Pons (tissue), 1 donor: ENCODE measurements at regions not wholly inside any gene's neighbourhood (a gene's known extent, or its start where the extent isn't known, plus 50 kb on each side); places are given as distances from the start of the nearest gene placed in this dataset.
"Not testable (repeated sequence)": the region's sequence is repeated elsewhere in the genome, so short reads cannot be mapped to it uniquely, and the experiment has no call there.

Experiments
- DNase-seq: peaks from one replicate; pipeline ENCODE4 v3.0.0-alpha.2; 2016; ENCODE audit warnings: low spot score

DNA sequence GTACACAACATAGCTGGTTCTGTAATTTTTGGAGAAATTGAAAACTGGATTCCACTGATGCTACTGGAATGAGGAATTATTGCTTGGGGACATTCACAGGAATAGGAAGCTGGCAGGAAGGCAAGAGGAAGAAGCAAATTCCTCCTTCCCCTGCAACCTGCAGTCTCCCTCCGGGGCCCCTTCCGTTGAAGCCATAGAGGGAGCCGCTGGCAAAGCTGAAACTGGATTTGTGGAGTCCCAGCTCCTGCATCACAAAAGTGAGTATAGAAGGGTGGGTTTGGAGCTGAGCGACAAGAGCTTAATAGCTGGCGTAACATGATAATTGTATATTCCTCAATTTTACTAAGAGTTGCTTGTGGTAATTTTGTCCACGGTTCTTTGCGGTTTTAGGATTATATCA lies 190.8 kb downstream of the ADRA2A start:
- DNase-seq: no peak

DNA sequence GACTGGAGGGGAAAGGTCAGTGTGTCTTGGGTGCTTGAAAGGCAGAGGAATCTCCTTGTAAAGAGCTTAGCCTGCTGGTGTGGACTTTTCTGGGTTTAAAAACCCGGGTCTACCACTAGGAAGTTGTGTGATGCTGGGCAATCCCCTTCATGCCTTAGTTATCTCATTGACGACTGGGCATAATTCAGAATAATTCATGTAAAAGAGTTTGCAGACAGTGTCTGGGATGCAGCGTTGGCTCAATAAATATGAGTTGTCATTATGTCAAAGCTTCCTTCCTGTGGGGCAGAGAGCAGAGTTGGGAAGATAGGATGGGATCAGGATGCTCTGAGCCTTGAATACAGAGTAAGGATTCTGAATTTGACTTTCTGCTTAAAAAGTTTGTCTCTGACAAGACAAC lies 196.4 kb downstream of the ADRA2A start:
- no peak for DNase-seq

DNA sequence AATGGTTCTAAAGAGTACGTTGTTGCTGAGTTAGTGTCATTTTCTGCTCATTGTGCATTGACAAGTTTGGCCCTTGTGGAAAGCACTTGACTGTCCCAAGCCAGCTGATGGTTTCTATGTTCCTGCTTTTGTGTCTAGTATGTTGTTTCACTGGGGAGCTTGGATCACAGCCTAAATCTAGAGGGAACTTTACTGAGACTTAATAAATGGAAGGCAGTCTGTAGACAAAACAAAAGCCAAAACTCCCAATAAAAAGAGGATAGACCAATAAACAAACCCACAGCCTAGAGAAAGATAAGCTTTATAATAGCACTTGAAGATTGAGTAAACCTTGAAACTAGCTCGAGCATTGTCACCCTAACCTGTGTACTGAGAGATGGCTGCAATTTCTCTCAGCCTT lies 196.8 kb downstream of the ADRA2A start:
- no peak for DNase-seq

DNA sequence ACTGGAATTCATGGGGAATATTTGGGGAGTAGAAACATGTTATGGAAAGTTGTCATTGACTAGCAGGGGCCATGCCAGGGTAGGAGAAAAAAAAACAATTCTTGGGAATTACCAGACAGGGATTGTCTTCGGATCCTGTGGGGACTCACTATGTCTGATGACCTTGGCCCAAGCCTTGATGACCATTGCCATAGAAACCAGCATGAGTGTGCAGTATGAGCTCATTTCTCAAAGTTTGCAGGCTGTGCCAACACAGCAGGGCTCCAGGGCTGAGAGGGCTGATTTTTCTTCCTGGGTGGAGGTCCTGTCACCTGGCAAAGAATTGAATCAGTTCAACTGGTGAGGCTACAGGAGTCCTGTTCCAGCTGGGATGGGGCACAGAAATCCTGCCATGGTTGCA lies 198.3 kb downstream of the ADRA2A start:
- no peak for DNase-seq

DNA sequence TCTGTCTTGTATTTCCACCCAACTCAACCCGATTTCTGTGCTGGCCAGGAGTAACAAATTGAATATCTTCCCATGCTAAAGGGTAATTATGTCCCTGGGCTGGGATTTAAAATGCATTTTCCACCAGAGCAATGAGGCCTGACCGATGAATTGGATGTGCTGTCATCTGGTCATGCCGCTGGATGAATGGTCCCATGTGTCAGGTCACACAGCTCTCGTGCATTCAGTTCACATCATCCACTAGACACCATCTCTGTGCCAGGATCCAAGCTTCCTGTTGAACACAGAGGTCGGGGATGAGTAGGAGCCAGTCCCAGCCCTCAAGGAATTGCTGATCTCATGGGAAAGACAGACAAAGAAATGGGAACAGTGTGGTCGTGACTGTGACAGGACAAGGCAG lies 200.8 kb downstream of the ADRA2A start:
- no peak for DNase-seq

DNA sequence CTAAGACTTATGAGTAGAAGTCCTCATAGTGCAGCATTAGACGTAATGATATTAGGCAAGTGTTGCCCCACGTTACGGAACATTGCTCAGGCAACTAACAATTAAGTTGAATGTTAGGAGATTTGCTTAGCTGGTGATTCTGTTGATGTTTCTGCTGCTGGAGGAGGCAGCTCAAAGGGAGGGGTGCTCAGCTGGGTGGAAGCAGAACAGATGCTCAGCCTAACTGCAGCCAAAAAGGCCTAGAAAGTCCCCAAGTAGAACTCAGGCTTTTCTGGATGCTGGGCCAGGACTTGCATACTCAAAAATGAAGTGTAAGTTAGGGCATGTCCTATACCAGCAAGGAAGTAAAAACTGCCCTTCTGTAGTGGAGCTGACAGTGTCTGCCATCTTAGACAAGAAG lies 201.4 kb downstream of the ADRA2A start:
- DNase-seq: no peak

DNA sequence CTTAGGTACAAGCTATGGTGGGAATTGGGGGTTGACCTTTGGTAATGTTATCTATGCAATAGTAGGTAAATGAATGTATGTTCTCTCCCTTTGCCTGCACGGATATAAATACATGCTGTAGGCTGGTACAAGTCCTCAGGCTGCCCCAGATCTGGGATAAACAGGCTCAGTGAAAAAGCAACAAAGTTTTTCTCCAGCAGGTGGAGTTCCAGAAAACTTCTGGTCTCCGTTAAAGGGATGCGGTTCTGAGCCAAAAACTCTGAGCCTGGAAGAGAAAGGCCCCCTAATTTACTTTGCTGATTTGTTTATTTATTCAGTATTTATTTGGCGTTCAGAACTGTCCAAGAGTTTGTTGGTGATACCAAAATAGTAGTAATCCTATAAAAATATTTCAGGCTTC lies 204.7 kb downstream of the ADRA2A start:
- peak; percentile 9 for DNase-seq

DNA sequence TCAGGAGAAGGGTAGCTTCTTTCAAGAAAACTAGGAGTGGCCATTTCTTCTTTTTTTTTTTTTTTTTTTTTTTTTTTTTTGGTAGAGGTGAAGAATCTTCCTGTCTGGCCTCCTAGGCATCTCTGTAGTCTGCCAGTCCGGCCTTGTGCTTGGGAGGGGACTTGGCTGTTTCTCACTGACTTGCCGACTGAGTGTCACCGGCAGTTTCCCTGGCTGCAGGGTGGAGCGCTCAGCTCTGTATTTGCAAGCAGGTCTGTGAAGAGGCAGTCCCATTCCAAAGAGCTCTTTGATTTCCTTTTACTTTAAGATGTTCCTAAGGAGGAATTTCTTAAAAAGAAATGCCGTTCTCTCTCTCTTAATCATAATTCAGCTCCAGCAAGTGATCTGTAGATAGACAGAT lies 212.6 kb downstream of the ADRA2A start:
- no peak for DNase-seq

DNA sequence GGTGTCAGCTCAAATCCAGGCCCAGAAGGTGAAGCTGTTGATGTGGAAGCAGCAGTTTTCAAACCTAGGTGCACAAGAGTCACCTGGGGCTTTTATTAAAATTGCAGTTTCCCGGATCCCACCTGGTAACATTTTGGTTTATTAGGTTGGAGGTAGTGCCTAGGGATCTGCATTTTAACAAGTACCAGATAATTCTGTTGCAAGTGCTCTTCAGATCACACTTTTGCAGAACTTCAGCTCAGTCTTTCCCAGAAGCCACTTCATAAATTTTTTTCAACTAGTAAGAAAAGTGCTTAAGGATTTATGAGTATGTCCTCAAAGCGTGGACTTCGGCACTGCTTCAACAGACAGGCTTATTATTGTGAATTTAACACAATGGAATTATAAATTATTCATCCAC lies 213.8 kb downstream of the ADRA2A start:
- DNase-seq: no peak

DNA sequence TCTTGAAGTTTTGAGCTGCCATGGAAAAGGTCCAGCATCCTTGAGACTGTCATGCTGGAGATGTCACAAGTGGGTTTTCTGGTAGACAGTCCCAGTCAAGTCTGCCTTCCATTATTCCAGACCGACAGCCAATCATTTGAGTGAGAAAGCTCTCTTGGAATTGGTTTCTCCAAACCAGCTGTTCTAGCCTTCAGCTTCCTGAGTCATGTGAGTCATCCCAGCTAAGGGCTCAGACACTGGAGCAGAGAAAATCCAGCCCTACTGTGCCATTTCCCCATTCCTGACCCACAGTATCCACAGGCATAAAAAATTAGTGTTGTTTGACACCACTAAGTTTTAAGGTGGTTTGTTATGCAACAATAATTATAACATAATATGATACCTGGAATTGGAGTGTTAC lies 219.0 kb downstream of the ADRA2A start:
- DNase-seq: no peak

DNA sequence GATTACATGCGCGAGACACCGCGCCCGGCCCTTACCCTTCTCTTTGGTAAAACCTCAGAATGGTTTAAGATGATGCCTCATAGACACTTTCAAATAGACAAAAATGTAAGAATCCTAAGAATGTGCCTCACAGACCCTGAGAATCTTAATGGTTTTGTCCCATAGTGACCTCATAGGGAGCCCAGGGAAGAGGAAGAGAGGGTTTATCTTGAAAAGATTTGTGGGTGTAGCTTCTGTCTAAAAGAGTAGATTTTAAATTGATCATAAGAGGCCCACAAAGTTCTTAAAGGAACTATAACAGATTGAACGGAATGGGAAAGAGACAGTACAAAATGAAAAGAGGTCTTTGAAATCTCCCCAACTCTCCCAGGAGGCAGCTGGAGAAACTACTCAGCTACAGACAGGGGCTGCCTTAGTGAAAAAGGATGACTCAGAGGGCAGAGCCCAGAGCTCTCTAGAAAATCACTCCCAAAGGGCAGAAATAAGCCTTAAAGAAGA lies 220.6 kb downstream of the ADRA2A start:
- DNase-seq: no peak

DNA sequence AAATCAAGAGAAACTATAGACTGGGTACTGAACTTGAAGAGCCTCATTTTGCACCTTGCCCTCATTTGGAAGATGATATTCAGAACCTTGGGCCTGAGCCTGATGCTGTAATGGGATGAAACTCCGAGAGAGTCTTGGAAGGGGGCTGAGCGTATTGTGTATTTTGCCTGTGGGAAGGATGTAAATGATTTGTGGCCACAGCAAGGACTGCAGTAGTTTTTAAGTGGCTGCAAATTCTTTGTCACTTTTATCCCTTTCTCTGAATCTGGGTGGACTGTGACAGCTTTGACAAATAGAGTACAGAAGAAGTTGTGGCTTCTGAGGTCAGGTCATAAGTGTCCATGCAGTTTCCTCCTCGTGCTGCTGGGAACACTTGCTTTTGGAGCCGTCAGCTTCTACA lies 221.2 kb downstream of the ADRA2A start:
- no peak for DNase-seq

DNA sequence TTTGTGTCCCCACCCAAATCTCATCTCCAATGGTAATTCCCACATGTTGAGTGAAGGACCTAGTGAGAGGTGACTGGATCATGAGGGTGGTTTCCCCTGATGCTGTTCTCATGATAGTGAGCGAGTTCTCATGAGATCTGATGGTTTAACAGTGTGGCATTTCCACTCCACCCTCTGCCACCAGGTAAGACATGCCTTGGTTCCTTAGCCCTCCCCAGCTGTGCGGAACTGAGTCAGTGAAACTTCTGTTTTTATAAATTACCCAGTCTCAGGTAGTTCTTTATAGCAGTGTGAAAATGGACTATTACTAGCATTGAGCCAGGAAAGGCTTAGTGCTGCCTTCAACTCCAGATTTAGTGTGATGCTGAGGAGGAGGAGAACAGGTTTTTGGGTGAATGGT lies 222.2 kb downstream of the ADRA2A start:
- no peak for DNase-seq

DNA sequence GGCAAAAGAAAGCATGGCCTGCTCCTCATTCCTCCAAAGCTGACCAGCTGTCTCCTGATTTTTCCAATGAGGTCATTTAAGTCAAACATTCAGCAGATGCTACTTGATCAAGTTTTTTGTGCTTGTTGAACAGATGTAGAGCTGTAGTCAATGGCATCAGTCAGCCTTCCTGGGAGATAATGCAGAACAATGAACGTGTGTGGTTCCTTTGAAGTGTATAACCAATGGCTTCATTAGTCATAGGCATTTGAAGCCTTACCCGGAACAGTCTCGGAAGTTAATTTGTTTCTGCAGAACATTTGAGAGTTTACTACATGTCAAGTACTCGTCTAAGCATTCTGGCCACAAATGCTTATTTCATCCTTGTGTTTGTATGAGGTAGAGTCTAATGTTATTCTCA lies 227.1 kb downstream of the ADRA2A start:
- no peak for DNase-seq

DNA sequence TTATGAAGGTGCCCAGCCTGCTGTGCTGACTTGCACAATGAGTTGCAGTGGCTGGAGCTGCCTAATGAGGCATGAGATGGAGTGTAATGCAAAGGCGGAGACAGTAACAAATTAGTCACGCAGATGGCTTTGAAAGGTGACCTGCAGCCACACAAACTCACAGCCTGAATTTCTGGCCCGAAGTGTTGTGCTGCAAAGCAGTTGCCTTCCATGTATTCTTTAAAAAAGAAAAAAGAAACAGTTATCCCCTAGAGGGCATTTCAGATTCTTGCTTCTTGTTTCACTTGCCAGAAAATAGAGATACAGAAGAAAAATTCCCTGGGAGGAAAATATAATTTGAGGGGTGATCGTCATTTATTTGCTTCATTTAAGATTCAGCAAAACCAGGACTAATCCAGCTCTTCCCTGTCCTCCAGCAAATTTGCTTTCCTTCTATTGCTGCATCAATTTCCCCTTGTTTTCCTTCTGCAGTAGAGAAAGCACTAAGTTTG lies 239.9 kb downstream of the ADRA2A start:
- DNase-seq: no peak

DNA sequence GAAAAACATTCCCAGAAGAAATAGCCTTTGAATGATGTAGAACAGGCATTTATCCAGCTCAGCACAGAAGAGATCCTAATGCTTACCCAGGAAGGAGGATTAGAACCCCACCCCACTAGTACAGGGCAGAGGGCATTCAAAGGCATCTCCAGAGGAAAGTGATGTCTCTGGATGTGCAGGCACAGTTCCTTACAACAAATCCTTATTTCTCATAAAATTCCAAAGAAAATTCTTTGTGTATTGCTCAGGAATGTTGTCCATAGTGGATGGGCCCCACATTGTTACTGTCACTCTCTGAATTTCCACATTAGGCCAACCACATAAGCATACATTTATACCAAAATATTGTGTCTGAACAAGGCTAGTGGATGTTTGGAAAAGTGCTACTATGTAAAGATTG lies 243.0 kb downstream of the ADRA2A start:
- no peak for DNase-seq

DNA sequence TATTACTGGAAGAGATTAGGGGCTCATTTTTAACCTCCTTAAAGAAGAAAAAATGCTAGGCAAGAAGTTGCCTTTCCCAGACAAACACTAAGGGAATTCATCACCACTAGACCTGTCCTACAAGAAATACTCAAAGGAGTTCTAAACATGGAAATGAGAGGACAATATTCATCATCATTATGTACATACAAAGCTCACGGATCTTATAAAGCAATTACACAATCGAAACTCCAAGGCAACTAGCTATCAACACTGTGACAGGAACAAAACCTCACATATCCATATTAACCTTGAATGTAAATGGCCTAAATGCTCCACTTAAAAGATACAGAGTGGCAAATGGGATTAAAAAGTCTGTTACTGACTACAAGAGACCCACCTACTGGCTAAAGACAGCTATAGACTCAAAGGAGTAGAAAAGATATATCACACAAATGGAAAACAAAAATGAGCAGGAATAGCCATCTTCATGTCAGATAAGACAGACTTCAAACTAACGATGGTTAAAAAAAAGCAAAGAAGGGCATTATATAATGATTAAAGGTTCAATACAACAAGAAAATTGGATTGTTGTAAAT lies 246.6 kb downstream of the ADRA2A start:
- DNase-seq: no peak

DNA sequence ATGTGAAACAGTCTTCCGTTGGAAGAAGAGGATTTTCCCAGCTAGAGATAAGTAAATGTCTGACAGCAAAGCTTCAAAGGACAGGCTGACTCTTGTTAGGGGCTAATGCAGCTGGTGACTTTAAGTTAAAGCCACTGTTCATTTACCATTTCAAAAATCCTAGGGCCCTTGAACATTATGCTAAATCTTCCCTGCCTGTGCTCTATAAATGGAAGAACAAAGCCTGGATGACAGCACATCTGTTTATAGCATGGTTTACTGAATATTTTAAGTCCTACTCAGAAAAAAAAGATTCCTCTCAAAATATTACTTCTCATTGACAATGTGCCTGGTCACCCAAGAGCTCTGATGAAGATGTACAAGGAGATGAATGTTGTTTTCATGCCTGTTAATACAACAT lies 255.3 kb downstream of the ADRA2A start:
- DNase-seq: not testable (repeated sequence)

DNA sequence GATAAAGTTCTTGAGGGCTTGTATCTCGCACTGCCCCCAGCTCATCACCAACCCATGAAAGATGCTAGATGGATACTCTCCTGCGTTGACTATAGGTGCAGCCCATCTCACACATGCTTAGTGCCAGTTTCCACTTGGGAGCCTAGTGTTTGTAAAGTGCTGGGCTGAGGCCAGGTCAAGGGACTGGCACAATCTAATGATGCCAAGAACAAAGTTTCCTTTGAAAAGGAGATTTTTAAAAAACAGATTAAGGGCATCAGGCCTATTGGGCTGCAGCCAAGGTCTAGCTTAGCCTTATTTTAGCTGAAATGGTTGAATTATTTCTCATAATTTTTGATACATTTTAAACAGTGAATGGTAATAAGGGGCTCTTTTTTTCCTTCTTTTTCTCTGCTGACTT lies 259.0 kb downstream of the ADRA2A start:
- DNase-seq: peak; percentile 4

DNA sequence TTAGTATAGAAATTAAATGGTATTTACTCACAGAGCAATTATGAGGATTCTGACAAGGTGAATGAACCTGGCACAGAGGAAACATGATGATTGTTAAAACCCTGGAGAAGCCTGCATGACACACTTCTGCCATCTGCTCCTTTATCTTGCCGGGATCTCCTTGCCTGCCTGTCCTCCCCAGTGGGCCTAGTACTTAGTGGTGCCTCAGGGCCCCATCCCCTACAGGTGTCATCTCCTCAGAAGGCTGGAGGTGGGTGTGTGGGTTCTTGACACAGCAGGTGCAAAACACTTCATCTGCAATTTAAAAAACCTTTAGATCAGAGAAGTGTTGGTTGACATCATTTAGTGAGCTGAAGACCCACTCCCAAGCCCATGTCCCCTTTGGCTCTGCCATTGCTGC lies 261.2 kb downstream of the ADRA2A start:
- no peak for DNase-seq

DNA sequence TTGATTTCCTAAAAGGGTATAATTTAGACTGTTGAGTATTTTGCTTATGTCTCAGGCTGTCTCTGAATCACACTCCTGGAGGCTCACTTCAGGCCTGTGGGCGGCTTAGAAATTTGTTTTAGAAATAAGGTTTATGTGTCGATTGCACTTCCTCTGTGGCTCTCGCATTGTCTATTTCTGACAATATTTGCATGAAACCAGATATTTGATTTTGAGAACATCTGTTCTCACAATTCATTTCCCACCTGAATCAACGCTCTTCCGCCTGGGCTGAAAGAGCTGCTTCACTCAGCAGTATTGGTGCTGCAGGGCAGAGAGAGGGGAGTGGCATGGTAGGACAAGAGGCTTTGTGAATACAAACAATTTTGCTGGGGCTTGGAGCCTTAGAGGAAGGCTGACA lies 262.0 kb downstream of the ADRA2A start:
- DNase-seq: no peak

DNA sequence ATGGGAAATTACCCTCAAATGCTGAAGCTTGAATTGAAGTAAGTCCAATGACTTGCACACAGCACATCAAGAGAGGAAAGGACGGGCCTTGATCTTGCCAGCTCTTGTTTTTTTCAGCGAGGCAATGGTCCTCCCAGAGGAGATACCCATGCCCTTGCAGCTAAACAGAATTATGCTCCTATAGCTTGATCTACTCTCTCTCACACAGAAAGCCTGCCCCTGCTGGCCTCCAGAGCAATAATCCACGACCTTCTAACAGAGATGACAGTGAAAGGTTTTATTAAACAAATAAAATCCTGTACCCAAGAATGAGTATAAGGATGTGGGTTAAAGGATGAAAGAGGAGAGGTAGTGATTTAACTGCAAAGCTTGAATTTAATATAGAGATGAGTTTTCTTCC lies 268.0 kb downstream of the ADRA2A start:
- no peak for DNase-seq

DNA sequence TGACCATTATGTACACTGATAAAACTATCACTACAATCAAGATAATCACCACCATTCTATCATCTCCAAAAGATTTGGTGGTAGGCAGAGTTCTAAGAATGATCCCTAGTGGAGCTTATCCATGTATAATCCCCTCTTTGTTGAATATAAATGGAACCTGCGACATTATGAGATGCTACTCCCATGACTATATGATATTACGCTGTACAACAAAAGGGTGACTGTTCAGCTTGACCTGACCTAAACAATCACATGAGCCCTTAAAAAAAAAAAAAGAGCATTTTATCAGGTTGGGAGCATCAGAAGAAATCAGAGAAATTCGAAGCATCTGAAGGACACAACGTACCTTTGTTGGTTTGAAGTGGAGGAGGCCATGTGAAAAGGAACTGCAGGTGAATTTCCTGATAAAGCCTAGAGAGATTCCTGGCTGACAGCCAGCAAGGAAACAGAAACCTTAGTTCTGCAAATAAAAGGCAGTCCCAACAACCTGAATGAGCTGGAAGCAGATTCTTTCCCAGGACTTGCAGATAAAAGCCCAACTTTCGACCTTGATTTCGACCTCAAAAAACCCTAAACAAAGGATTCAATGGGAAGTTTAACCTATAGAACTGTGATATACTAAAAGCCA lies 270.7 kb downstream of the ADRA2A start:
- DNase-seq: no peak

DNA sequence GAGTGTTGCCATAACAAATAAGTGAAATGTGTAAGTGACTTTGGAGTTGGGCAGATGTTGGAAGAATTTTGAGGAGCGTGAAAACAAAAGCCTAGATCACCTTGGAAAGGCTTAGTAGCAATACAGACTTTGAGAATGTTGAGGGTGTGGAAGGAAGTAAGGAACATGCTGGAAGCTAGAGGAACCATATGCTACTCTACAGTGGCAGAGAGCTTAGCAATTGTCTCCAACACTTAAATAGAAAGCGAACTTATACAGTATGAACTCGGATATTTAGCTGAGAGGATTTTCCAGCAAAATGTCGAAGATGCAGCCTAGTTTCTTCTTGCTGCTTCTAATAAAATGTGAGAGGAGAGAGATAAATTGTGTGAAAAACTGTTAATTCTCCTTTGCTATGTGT lies 271.2 kb downstream of the ADRA2A start:
- DNase-seq: no peak
